Activated CD8-positive, alpha-beta memory T cell treated with anti-CD3 and anti-CD28 coated beads for 4 hours (primary cell): ENCODE measurements at regions not wholly inside any gene's neighbourhood (a gene's known extent, or its start where the extent isn't known, plus 50 kb on each side); places are given as distances from the start of the nearest gene placed in this dataset.

Experiments used
- DNase-seq, 2 donors: peaks; one replicate each; pipeline ENCODE4 v3.0.0-alpha.2; 2020; ENCODE audit warnings: low read depth in 2 of 2

DNA sequence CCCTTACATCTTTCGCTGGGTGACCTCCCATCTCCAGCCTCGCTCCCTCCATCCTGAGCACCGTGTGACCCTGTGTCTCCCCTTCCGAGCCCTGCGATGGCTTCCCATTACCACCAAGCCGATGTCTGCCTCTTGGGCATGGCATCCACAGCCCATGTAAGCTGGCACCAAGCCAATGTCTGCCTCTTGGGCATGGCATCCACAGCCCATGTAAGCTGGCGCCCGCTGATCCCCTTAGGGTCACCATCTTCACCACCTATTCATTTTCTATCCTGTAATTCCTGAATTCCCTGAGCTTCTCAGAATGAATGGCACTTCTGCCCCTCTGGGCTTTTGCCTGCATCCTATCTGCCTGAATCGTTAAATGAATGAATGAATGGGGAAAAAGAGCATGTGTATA lies 478.2 kb upstream of the CCL2 start:
- DNase-seq, result no peak

GRCh38 chr17:33777674-33778073 lies 477.4 kb upstream of the CCL2 start:
- no peak for DNase-seq

- no peak for DNase-seq
These were observed 476.4 kb upstream of the CCL2 start for GRCh38 chr17:33778505-33779233.

- DNase-seq, result peak in 1 of 2 donors; percentile 3
These were observed 475.9 kb upstream of the CCL2 start for GRCh38 chr17:33779234-33779591.

DNA sequence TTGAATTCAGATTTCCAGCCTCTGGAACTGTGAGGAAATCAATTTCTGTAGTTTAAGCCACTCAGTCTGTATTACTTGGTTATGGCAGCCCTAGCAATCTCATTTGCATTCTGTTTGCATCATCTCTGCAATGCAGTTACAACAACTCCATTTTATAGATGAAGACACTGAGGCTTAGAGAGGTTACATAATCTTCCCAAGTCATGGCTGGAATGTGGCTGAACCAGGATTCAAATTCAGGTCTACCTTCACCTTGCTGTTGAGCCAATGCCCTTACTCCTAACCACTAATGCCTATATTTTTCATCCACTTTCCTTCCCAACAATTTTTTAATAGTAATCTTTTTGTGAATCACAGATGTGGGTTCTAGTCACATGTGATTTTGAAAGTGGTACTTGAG lies 469.8 kb upstream of the CCL2 start:
- DNase-seq, result no peak

- no peak for DNase-seq
These were observed 468.6 kb upstream of the CCL2 start for GRCh38 chr17:33786478-33786877.

- DNase-seq, result no peak
These were observed 465.4 kb upstream of the CCL2 start for GRCh38 chr17:33789658-33790057.

DNA sequence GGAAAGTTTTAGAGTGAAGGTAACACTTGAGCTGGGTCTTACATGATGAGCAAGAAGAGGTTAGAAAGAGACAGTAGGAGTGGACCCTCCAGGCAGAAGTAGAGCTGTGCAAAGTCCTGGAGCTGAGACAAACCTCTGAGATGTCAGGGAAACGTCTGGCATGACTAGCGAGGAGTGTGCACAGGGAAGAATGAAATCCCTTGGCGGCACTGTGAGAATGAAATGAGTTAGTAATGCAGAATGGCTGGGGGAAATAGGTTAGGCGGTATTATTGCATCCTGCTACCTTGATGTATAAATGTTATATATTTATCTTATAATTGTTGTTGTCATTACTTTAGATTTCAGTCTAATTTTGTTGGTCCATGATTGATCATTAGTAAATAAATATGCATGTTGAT lies 457.9 kb upstream of the CCL2 start:
- no peak for DNase-seq

GRCh38 chr17:33798308-33798707 lies 456.8 kb upstream of the CCL2 start:
- DNase-seq, result no peak

GRCh38 chr17:33802349-33803198 lies 452.5 kb upstream of the CCL2 start:
- DNase-seq, result no peak

- DNase-seq, result no peak
These were observed 451.8 kb upstream of the CCL2 start for GRCh38 chr17:33803199-33803685.

- DNase-seq, result no peak
These were observed 451.4 kb upstream of the CCL2 start for GRCh38 chr17:33803686-33804085.

- no peak for DNase-seq
These were observed 450.7 kb upstream of the CCL2 start for GRCh38 chr17:33804401-33804800.

DNA sequence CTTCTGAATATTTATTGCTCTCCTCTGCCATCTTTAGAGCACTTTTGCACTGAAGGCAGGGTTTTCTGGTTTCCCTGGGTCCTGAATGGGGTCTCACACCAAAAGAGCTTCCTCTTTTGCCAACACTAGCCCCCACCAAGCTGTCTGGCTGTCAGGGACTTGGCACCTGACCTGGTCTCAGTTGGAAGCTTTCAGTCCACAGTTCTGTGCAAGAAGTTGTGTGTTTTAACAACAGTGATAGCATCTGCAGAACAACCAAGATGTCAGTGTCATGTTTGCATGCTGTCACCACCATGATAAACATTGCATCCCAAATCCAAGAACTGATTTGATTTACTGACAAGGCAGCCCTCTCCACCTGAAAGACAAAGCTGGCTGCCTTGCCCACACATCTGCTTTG lies 448.5 kb upstream of the CCL2 start:
- DNase-seq, result no peak

DNA sequence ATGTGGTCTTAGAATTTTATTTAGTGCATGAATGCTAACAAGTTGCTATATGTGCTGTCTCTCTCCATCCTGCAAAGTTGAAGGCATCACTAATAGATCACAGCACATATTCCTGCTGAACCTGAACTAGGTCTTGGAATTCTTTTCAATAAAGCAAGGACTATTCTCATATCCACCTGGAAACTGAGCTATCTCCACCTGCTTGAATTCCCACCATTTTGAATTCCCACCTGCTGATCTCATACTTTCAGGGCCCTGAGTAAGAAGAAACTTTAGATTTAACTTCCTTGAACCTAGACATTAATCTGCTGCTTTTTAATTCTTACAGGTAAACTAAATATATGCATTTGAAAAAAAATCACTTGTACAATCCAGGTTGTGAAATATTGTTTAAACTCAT lies 445.3 kb upstream of the CCL2 start:
- no peak for DNase-seq

DNA sequence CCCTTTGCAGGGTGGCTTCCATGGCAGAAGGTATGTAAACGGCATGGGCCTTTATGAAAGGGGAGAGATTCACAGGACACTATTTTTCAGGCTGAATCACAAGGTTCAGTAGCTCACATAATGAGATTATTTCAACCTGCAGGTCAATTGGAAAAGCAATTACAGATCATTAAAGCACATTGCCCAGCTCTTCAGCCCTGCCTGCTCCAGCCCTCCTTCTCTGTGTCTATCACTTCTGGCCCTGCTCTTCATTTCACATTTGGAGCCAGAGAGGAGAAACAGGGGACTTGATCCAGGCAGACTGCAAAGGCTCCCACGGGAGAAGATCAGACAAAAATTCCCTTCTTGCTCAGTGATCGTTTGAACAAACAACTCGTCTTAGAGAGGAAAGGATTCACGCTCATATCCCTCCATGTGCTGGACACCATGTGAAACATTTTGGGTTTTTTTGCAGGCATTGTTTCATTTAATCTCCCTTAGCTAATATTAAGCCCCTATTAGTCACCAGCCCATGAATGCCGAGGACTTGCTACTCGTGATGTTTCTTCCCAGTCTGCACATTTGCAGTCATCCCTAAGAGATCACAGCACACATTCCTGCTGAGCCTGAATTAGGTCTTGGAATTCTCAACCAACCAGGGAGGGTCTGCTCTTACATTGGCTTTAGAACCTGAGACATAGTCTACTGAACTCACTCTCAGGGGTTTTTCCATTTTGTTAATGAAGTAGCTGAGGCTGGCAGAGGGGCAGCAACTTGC lies 443.9 kb upstream of the CCL2 start:
- no peak for DNase-seq

DNA sequence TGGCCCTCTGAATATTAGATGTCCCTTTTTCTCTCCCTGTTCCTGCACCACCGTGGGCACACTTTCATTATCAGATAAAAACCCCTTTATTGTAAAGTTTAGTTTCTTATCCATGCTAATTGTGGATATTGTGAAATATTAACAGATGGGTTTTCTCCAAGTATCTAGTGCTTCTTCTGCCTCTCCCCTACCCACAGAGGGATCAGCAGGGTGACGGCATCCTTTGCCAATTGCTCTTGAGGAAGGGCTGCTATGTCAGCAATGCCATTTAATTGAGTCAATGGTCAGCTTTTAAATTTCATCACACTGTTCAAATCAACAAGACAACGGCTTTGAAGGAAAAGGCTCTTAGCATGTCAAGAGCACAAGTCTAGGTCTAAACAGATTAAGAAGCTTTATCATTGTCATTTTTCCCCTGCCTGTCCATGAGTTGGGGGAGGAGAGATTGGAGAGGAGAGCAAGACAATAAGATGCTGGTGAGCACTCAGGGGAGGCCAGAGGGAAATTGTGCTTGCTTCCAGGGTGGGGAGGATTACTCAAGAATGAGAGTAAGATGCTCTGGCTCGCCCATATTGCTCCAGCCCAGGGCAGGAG lies 443.0 kb upstream of the CCL2 start:
- no peak for DNase-seq

DNA sequence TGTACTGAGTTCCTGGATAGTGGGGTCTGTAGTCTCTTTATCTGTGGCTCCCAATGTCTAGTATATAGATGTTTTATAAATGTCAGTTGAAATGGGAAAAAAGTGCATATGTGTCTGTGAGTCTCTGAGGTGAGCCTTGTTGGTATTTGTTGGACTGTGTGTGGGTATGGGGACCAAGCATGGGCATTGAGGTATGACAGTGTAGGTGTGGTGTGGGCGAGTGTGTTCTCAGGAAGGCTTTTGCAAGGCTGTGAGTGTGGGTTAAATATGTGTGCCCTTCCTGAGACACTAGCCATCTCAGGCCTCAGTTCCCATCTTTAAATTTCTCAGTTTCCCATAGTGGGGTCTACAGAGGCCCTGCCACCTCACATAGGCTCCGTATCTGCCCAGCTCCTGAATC lies 440.2 kb upstream of the CCL2 start:
- no peak for DNase-seq

GRCh38 chr17:33816036-33816435 lies 439.0 kb upstream of the CCL2 start:
- DNase-seq, result no peak

DNA sequence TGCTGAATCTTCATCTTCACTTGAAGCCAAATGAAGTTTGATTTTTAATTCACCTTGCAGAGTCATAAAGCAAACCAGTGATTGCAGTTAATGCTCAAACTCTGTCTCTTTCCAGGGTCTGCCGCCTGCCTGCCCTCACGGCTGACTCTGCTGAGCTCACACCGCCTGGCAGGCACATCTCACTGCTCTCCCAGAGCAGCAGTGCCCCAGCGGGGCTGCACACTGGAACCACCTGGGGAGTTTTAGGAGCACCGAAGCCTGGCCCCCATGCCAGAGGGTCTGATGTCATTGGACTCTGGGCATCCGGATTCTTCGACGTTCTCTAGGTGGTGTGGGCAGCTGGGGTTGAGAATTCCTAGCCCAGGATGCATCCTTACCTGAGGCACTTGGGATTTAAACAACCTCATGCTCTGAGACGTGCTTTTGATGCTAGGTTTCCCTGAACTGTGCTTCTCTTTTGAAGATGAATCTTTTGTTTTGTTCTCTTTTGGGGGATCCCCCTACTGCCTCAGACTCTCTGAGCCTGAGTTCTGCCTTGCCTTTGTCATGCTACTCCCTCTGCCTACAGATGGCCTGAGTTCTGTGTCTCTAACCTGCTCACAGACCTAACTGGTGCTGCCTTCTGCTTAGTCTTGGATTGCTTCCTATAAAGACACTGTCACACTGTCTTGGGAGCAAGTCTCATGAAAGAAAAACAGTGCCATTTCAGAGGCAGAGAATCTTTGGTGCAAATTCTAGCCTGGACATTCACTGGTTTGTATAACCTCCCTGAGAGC lies 438.1 kb upstream of the CCL2 start:
- DNase-seq, result no peak

DNA sequence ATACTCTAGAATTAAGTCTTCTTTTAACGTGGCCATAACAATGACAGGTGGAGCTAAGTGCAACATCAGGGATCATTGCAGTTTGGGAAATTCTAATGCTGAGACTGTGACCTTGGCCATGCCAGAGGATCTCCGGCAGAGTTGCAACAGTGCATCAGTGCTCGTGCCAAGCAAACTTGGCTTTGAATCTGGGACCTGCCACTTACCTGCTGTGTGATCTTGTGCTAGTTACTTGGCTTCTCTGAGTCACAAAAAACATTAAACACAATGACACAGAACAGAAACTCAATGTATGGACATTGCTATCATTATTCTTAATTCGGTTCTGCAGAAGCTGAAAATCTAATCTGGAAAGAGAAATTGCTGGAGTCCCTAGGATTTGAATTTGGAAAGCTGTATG lies 435.5 kb upstream of the CCL2 start:
- DNase-seq, result no peak
